Activated naive CD8-positive, alpha-beta T cell treated with anti-CD3 and anti-CD28 coated beads for 36 hours (primary cell): ENCODE measurements at regions not wholly inside any gene's neighbourhood (a gene's known extent, or its start where the extent isn't known, plus 50 kb on each side); places are given as distances from the start of the nearest gene placed in this dataset.
"Not testable (repeated sequence)": the region's sequence is repeated elsewhere in the genome, so short reads cannot be mapped to it uniquely, and the experiment has no call there.

Source experiments
- DNase-seq: peaks from one replicate; pipeline ENCODE4 v3.0.0; 2021
- H3K27ac Mint-ChIP-seq: one replicate; pipeline ENCODE4 v1.8.0; 2022; ENCODE audit warnings: mild to moderate bottlenecking, moderate library complexity, mixed read lengths
- H3K27me3 Mint-ChIP-seq: one replicate; pipeline ENCODE4 v1.8.0; 2022; ENCODE audit warnings: mild to moderate bottlenecking, mixed read lengths
- H3K36me3 Mint-ChIP-seq: one replicate; pipeline ENCODE4 v1.8.0; 2021; ENCODE audit warnings: mild to moderate bottlenecking, mixed read lengths
- H3K4me1 Mint-ChIP-seq: one replicate; pipeline ENCODE4 v1.8.0; 2021; ENCODE audit warnings: mixed read lengths
- H3K4me3 Mint-ChIP-seq: one replicate; pipeline ENCODE4 v1.8.0; 2022; ENCODE audit warnings: mild to moderate bottlenecking, moderate library complexity, mixed read lengths
- H3K9me3 Mint-ChIP-seq: one replicate; pipeline ENCODE4 v1.8.0; 2022; ENCODE audit warnings: mixed read lengths

DNA sequence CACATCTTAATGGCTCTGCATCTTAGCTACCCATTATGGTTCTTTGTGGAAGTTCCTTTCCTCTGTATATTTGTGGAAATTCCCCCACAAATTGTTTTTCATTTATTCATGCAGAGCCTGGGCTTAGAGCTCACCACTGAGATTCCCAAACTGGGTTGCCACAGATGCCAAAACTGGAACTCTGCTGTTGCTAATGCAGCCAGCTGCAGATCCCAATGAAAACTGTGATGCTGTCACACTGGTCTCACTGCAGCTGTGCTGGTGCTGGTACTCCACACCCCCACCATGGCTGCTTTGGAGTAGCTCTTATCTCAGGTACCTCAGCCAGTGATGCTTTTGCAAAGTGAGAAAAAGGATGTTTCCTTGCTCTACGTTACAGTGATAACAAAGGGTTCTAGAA lies 87.7 kb downstream of the DCK start:
- DNase-seq = no peak
- Mint-ChIP-seq H3K4me1 (no peaks in the 10 kb centered on the region), H3K4me3 (no peak overlapping the region), H3K27ac (no peak overlapping the region), H3K36me3 (no peaks in the 10 kb centered on the region), H3K27me3 (no peaks in the 10 kb centered on the region), H3K9me3 (no peaks in the 10 kb centered on the region)

DNA sequence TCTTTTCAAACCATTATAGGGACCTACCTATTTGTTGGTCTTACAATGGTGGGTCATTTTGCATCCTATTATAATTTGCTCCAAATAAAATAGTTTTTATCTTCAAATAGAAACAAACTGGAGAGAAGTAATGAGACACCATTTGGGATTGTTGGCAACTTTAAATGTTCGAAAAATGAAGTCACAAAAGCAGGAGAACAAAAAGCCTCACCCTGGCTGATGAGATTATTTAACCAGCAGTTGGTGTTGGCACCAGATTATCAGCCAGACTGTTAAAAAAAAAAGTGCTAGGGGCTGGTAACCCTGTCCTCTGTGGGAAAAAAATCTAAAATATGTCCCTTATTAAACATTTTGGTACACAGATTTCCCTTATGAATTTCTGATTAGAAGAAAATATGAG lies 100.3 kb downstream of the DCK start:
- Mint-ChIP-seq H3K9me3 (peaks cover 7% of the 10 kb centered on the region), H3K4me3 (no peak overlapping the region), H3K36me3 (peaks cover 6% of the 10 kb centered on the region), H3K27ac (no peak overlapping the region), H3K27me3 (no peaks in the 10 kb centered on the region), H3K4me1 (peaks cover 9% of the 10 kb centered on the region)
- DNase-seq = no peak

DNA sequence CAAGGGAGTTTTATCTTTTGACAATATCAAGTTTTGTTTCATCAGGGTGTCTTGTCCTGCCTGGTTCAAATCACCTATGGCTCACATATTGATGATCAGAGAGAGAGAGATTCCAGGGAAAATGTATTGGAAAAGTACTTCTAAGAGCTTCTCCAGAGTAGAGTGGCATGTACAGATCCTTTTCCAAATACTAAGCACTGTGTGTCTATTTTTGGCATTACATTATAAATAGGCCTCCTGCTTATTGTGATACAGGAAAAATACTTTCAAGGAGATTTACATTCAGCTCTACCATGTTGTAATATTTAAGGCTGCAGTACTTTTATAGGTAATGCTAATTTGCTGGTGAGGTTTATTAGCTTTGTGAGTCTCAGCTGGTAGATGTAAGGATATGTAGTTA lies 100.8 kb downstream of the DCK start:
- DNase-seq = no peak
- H3K27me3 Mint-ChIP-seq = no peaks in the 10 kb centered on the region
- peaks cover 6% of the 10 kb centered on the region for H3K36me3 Mint-ChIP-seq
- H3K4me3 Mint-ChIP-seq = no peak overlapping the region
- peaks cover 9% of the 10 kb centered on the region for H3K4me1 Mint-ChIP-seq
- H3K27ac Mint-ChIP-seq = no peak overlapping the region
- H3K9me3 Mint-ChIP-seq = peaks cover 6% of the 10 kb centered on the region

DNA sequence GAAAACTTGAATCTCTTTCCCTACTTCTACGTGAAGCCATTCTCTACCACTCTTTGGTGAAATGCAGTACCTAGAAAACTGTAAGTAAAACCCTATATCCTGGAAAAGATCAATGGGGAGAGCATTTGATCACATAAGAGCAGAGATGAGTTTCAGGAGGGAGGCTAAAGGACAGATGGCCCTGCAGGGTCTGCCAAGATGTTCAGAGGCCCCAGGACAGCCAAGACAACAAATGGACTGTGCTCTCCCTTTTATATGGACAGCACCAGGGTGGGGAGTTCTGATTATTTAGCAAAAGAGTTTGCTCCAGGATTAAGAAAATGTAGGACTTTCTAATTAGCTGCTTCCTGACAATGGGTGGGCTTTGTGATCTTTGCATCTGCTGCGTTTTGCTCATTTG lies 101.7 kb downstream of the DCK start:
- no peaks in the 10 kb centered on the region for H3K27me3 Mint-ChIP-seq
- no peak overlapping the region for H3K4me3 Mint-ChIP-seq
- H3K9me3 Mint-ChIP-seq = peaks cover 6% of the 10 kb centered on the region
- peaks cover 6% of the 10 kb centered on the region for H3K36me3 Mint-ChIP-seq
- DNase-seq = no peak
- H3K4me1 Mint-ChIP-seq = peaks cover 9% of the 10 kb centered on the region
- no peak overlapping the region for H3K27ac Mint-ChIP-seq

DNA sequence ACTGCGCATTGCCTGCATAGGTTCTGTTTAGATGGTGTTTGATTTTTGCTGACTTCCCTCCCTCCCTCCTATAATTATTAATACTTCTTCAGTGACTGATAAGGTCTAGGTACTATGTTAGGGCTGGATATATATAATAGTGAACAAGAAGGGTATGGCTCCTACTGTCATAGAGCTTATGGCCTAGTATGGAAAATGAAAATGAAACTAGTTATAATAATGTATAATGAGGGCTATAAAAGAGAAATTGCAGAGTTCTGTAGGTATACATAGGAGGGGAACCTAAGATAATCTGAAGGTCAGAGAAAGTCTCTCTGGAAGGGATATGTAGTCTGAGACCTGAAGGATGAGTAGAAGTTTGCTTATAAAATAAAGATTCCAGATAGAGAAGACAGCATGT lies 102.1 kb downstream of the DCK start:
- Mint-ChIP-seq H3K27me3 (no peaks in the 10 kb centered on the region), H3K36me3 (peaks cover 5% of the 10 kb centered on the region), H3K9me3 (peaks cover 3% of the 10 kb centered on the region), H3K4me1 (peaks cover 9% of the 10 kb centered on the region), H3K27ac (no peak overlapping the region), H3K4me3 (no peak overlapping the region)
- DNase-seq = no peak

DNA sequence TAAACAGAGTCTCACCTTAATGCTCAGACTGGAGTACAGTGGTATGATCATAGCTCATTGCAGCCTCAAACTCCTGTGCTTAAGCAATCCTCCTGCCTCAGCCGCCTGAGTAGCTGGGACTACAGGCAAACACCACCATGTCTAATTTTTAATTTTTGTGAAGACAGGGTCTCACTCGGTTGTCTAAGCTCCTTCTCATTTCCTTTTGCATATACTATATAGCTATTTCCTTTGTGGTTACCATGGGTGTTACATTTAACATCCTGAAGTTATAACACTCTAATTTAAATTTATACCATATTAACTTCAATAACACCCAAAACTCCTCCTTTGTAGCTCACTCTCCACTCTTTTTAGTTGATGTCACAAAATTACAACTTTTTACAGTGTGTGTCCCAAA lies 114.3 kb downstream of the DCK start:
- H3K27ac Mint-ChIP-seq = peak overlapping the region; percentile 34
- no peak overlapping the region for H3K4me3 Mint-ChIP-seq
- no peak for DNase-seq
- H3K9me3 Mint-ChIP-seq = peaks cover 2% of the 10 kb centered on the region
- H3K36me3 Mint-ChIP-seq = no peaks in the 10 kb centered on the region
- peaks cover 19% of the 10 kb centered on the region for H3K4me1 Mint-ChIP-seq
- H3K27me3 Mint-ChIP-seq = no peaks in the 10 kb centered on the region

- no peak for DNase-seq
- Mint-ChIP-seq H3K36me3 (no peaks in the 10 kb centered on the region), H3K4me3 (no peak overlapping the region), H3K9me3 (no peaks in the 10 kb centered on the region), H3K27ac (no peak overlapping the region), H3K4me1 (peaks cover 19% of the 10 kb centered on the region), H3K27me3 (no peaks in the 10 kb centered on the region)
Observed at GRCh38 chr4:71110499-71110898, 117.0 kb downstream of the DCK start.

DNA sequence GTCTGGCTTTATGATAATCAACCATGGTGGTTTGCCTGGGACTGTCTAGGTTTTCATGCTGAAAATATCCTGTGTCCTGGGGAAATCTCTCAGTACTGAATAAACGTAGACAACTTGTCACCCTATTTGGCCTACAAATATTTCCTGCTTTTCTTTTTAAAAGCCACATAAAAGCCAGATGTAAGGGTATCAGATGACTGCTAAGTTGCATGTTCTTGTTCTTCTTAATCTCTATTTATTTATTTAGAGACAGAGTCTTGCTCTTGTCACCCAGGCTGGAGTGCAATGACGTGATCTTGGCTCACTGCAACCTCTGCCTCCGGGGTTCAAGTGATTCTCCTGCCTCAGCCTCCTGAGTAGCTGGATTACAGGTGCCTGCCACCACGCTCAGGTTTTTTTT lies 117.7 kb downstream of the DCK start:
- H3K4me3 Mint-ChIP-seq, H3K27ac Mint-ChIP-seq, H3K9me3 Mint-ChIP-seq, H3K27me3 Mint-ChIP-seq, DNase-seq, H3K36me3 Mint-ChIP-seq: not testable (repeated sequence)
- peaks cover 19% of the 10 kb centered on the region for H3K4me1 Mint-ChIP-seq

DNA sequence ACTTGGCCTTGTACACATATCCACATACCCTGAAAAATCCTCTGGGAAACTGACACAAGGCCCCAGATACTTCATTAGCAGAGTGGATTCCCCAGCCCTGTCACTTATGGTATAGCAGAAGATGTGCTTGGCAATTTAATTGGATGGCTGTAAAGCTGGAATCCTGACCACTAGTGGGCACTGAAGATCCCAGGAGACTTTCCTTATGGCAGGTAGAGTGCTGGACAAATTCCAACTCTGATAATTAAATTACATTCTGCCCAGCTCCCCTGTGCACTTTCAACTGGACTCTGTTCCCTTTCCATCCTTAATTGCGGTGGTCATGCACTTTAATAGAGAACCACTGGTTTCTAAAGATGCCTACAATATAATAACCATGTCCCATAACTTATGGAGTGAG lies 119.8 kb downstream of the DCK start:
- Mint-ChIP-seq H3K4me3 (no peak overlapping the region), H3K4me1 (peaks cover 7% of the 10 kb centered on the region), H3K9me3 (no peaks in the 10 kb centered on the region), H3K27ac (no peak overlapping the region), H3K36me3 (no peaks in the 10 kb centered on the region), H3K27me3 (no peaks in the 10 kb centered on the region)
- no peak for DNase-seq

GRCh38 chr4:71120831-71121524 lies 127.5 kb downstream of the DCK start:
- H3K4me3 Mint-ChIP-seq = no peak overlapping the region
- H3K27me3 Mint-ChIP-seq = no peaks in the 10 kb centered on the region
- no peak for DNase-seq
- H3K27ac Mint-ChIP-seq = no peak overlapping the region
- no peaks in the 10 kb centered on the region for H3K36me3 Mint-ChIP-seq
- H3K4me1 Mint-ChIP-seq = no peaks in the 10 kb centered on the region
- no peaks in the 10 kb centered on the region for H3K9me3 Mint-ChIP-seq

DNA sequence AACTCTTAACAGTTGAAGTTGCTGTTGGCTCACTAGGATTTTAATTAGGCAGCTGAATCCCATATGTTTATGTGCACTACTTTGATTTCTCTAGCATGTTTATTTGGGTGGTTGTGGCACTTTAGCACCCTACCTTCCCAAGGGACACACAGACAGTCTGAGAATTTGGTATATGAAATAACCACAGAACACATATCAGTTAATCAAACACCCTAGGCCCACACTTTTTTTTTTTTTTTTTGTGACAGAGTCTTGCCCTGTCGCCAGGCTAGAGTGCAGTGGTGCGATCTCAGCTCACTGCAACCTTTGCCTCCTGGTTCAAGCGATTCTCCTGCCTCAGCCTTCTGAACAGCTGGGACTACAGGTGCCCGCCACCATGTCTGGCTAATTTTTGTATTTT lies 130.5 kb downstream of the DCK start:
- no peaks in the 10 kb centered on the region for H3K9me3 Mint-ChIP-seq
- H3K4me3 Mint-ChIP-seq = no peak overlapping the region
- H3K4me1 Mint-ChIP-seq = peaks cover 5% of the 10 kb centered on the region
- H3K27ac Mint-ChIP-seq = no peak overlapping the region
- no peaks in the 10 kb centered on the region for H3K27me3 Mint-ChIP-seq
- no peak for DNase-seq
- H3K36me3 Mint-ChIP-seq = no peaks in the 10 kb centered on the region

DNA sequence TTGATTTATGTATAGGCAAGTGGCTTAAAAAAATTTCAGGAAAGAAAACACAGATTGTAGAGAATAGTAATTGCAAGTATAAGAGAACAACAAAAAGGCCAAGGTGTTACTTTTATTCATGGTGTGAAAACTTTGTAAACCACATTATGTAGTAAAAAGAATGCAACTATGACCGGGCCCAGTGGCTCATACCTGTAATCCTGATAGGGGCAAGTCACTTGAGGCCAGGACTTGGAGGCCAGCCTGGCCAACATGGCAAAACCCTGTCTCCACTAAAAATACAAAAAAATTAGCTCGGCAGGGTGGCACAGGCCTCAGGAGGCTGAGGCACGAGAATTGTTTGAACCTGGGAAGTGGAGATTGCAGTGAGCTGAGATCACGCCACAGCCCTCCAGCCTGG lies 131.7 kb downstream of the DCK start:
- no peaks in the 10 kb centered on the region for H3K9me3 Mint-ChIP-seq
- no peaks in the 10 kb centered on the region for H3K36me3 Mint-ChIP-seq
- H3K4me3 Mint-ChIP-seq = no peak overlapping the region
- no peak for DNase-seq
- H3K27ac Mint-ChIP-seq = no peak overlapping the region
- no peaks in the 10 kb centered on the region for H3K27me3 Mint-ChIP-seq
- H3K4me1 Mint-ChIP-seq = peaks cover 5% of the 10 kb centered on the region

DNA sequence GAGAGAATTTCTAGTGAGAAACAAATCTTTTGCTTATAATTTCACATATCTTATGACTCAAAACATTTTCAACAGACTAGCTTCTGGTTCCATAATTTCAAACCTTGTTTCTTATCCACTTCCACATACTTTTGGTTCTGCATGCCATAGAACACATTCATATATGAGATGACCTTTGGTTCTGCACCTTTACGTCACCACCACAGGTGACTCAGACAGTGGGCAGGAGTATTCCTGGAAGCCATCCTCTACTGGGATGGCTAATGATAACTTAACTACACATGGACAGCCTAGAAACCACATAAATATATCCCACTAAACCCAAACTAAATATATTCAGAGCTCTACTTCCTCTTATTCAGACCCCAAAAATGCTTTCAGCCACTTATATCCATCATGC lies 133.3 kb downstream of the DCK start:
- Mint-ChIP-seq H3K9me3 (no peaks in the 10 kb centered on the region), H3K4me3 (no peak overlapping the region), H3K36me3 (no peaks in the 10 kb centered on the region), H3K4me1 (peaks cover 5% of the 10 kb centered on the region), H3K27me3 (no peaks in the 10 kb centered on the region), H3K27ac (no peak overlapping the region)
- DNase-seq = no peak

- Mint-ChIP-seq H3K27me3 (no peaks in the 10 kb centered on the region), H3K36me3 (no peaks in the 10 kb centered on the region), H3K27ac (no peak overlapping the region), H3K9me3 (no peaks in the 10 kb centered on the region), H3K4me1 (peaks cover 5% of the 10 kb centered on the region), H3K4me3 (no peak overlapping the region)
- no peak for DNase-seq
Observed at GRCh38 chr4:71130827-71131603, 137.6 kb downstream of the DCK start.

DNA sequence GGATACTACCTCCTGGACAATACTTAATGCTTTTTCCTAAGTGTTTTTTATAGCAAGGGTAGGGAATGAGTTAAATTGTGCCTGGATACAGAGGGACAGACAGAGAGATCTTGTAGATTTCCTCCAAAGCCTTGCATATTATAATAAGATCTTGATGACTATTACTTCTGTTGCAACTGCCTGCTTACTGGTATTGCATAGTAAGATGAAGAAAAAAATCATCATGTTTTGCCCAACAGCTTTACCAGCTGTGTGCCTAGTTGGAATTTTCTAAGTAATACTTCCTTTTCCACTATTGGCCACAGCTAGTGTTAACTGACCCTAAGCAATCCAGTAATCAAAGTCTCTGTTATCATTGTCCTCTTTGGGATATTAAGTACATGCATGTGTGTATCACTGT lies 139.0 kb downstream of the DCK start:
- Mint-ChIP-seq H3K27ac (no peak overlapping the region), H3K9me3 (no peaks in the 10 kb centered on the region), H3K4me3 (no peak overlapping the region), H3K36me3 (no peaks in the 10 kb centered on the region), H3K4me1 (no peaks in the 10 kb centered on the region), H3K27me3 (no peaks in the 10 kb centered on the region)
- DNase-seq = no peak

- H3K27me3 Mint-ChIP-seq = no peaks in the 10 kb centered on the region
- no peak overlapping the region for H3K27ac Mint-ChIP-seq
- no peaks in the 10 kb centered on the region for H3K4me1 Mint-ChIP-seq
- H3K4me3 Mint-ChIP-seq = no peak overlapping the region
- H3K9me3 Mint-ChIP-seq = no peaks in the 10 kb centered on the region
- DNase-seq = no peak
- H3K36me3 Mint-ChIP-seq = no peaks in the 10 kb centered on the region
Observed at GRCh38 chr4:71133491-71133890, 140.0 kb downstream of the DCK start.
